CD4-positive, alpha-beta T cell treated with Interleukin-10 for 1 hour (primary cell): ENCODE measurements at regions not wholly inside any gene's neighbourhood (a gene's known extent, or its start where the extent isn't known, plus 50 kb on each side); places are given as distances from the start of the nearest gene placed in this dataset.

ENCODE experiments used
- DNase-seq: peaks from one replicate; pipeline ENCODE4 v3.0.0-alpha.2; 2020

DNA sequence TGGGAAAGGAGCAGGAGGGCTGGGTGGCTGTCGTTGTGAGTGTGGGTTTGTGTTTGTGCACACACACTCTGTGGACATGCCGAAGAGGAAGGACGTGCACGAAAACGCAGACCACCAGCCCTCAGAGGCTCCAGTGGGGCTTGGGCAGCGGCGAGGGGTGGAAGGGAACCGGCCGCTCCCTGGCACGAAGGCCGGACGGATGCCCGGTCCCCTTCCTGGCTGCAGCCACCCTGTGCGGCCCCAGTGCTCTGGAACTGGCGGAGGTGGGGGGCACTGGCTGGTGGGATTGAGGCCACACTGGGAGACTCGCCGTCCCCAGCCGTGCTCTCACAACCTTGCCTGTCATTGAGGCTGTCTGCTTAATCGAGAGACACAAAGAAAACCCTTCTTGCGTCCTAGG is 852.6 kb upstream of the SALL3 start:
- DNase-seq, result no peak

DNA sequence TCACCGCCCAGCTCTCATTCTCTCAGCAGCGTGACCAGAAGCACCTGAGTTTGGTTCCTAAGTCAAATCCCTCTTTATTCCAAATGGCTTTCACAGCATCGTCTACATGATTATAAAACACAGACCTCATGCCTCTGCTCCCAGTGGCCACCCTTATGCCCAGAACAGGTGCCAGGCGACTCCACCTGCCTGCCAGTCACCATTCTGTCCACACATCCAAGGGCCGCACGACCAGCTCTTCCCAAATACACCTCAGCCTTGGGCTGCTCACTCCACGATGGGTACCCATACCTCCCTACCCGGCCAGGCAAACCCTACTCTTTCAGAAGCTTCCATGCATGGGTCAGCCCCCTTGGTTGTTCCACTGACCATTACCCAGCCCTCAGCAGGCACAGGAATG is 851.6 kb upstream of the SALL3 start:
- DNase-seq, result no peak

DNA sequence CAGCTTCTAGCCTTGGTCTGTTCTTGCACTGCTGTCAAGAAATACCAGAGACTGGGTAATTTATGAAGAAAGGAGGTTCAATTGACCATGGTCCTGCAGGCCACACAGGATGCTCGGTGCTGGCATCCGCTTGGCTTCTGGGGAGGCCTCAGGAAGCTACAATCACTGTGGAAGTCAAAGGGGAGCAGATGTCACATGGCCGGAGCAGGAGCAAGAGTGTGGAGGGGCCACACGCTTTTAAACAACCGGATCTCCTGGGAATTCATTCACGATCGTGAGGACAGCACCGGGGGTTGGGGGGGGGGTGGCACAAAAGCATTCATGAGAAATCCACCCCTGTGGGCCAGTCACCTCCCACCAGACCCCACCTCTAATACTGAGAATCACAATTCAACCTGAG is 850.4 kb upstream of the SALL3 start:
- DNase-seq, result no peak

DNA sequence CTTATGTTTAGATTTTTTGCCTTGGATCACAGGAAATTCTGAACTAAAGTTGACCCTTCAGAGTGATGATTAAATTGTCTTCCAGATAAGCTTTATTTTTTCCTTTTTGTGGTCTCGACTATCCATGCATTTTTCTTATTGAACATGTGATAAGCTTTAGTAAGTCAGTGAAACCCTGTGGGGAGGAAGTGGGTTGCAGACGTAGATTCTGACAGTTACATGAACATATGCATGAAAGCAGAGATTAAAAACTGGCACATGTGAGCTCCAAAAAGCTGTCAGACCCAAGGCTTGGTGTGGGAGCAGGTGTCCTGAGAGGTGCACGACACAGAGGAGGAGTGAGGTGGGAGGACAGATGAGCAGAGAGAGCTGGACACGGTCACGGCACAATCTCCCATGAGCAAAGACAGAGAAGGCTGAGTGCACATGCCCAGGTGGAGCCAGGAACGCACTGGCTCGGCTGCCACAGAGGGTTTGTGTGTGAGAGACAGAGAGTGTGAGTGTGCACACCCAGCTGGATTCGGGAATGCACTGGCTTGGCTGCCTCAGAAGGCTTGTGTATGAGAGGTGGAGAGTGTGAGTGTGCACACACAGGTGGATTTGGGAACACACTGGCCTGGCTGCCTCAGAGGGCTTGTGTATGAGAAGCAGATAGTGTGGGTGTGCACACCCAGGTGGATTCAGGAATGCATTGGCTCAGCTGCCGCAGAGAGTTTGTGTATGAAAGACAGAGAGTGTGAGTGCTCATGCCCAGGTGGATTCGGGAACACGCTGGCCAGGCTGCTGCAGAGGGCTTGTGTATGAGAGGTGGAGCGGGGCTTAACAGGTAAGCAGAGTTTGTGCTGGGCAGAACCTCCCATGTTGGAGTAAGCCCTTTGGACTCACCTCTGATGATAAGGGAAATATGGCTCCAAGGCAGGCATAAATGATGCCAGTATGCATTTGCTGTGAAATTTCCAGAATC is 849.1 kb upstream of the SALL3 start:
- DNase-seq, result no peak

DNA sequence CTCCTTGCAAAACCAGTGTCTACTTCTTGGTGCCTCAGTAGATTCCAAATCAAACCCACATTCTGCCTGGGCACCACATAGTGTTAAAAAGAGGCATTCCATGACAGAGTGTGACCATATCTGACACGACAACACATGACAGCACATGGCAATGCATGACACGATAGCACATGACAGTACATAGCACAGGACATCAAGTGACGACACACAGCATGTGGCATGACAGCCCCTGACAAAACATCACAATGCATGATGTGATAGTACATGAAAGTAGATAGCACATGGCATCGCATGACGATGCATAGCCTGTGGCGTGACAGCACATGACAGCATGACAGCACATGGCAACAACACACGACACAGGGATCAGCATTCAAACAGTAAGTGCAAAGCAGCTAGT is 845.9 kb upstream of the SALL3 start:
- DNase-seq, result no peak

DNA sequence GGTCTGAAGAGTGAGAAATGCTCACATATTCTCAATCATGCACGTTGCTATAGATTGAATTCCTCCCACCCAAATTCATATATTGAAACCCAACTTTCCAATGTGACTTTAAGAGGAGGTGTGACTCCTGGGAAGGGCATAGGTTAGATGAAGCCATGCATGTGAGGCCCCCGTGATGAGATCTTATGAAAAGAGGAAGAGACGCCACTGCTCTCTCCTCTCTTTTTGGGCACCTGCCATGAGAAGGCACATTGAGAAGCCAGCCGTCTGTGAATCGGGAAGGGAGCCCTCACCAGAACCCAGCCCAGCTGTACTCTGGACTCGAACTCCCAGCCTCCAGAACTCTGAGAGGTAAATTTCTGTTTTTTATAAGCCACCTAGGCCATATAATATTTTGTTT is 842.6 kb upstream of the SALL3 start:
- DNase-seq, result no peak

DNA sequence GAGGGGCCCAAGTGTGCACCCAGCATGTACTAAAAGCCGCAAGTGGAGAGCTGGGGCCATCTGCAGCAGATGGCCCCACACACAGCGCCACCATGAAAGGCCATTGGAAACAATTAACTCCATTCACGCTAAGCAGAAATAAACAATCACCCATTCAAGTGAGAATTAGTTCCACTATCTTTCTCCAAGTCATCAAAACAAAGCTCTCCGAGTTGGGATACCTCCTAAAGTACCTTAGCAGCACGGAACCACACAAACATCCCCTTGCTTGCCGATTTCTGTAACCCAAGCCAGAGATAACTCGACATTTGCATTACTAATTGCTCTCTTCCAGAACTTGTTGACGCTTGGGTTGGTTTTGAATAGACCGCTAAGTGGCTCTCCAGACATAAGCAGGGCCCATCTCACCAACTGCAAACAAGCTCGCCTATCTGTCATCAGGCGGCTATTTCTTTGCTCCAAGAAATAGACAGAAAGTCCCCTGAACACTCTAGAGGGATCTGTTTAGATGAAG is 840.6 kb upstream of the SALL3 start:
- DNase-seq, result no peak

DNA sequence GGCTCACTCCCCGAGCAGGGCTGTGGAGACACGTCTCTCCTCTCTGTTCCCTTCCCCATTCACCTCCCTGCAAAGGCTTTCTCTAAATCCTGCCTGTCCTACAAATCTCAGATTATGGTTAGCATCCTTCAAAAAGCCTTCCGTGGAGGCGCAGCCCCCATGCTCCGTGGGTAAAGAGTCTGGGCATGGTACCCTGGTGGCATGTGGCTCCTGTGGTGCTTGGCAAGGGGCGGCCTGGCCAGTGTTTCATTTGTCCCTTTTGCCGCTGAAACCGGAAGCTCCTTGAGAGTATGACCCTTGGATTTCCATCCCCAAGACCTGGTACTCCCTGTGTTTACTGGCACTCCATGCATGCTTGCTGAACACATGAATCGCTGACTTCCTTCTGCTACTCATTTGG is 839.3 kb upstream of the SALL3 start:
- DNase-seq, result no peak

DNA sequence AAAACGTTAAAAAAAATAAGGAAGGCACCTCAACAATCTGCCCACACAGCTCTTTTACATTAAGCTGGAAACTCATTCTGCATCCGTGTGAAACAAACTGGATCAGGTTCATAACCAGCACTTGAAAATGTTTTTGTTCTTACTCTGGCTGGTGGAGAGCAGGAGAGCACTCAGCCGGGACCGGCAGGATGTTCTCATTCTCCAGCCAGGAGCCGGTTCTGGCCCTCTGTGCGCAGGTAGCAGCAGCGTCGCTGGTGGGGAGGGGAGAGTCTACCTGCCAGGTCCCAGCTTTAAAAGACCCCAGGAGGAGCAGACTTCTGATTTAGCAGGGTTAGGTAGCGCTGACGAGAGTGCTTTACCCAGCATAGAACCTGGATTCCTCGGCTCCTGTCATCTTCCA is 834.9 kb upstream of the SALL3 start:
- DNase-seq, result no peak

DNA sequence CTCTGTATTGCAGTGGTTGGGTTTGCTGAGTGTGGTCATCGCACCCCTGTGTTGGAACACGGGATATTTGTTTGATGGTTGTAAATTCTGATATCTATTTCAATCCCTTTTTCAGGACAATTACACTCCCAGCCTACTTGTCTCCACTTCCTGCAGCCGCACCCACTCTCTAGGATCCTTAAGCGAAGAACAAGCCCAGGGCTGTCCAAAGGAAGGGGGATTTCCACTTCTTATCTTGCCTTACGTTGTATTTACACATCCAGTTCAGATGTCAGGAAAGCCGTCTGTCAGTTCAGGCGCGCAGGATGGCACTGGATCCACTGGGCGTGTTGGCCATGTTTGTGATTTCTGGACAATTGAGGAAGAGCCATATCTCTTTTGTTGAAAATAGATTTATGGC is 834.5 kb upstream of the SALL3 start:
- DNase-seq, result no peak

DNA sequence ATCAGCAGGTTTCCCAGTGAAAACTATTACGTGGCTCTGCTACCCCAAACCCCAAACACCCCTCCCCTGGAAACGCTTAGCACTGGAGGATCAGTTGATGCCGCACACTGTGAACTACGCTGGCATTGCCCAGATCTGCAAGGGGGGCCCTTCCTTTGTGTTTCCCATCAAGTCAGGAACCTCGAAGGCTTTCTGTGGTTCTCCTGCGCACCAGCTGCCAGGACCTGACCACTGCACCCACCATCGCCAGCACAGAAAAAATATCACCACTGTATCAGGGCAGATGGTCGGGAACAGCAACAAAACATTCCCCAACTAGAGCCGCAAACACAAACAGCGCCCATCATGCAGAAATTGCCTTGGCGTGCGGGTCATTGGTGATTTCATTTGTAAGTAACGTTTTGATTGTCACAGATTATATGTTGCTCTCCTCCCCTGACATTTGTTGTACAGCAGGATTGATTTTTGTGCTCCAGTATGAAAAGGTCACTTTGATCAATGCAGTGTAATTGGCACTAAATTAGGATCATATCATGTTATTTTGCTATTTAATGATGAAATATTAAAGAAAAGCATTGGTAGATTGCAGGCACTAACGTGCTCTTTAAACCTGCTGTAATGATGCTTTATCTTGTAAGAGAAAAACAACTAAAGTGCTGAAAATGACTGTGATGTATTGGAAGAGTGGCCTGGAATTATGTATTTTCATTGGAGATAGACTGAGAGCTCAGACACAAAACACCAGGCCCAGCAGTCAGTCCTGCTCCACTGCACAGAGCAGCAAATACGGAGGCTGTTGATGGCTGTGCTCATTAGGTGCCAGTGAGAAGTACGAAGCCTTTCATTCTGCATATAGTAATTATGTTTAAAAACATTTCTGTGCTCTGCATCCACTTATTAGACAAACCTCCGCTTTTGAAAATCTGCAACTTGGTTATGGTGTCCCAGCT is 833.2 kb upstream of the SALL3 start:
- DNase-seq, result no peak

DNA sequence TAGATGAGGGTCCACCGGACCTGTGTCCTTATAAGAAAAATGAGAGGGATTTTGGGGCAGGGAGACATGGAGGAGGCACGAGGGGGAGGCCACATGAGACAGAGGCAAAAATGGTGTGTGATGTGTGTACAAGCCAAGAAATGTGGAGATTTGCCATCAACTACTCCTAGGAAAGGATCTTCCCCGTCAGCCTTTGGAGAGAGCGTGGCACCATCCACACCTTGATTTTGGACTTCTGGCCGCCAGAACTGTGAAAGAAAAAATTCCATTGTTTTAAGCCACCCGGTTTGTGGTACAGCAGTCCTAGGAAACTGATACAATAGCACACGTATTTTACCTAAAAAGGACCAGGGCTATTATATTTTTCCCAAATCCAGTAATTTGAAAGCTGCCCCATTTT is 829.0 kb upstream of the SALL3 start:
- DNase-seq, result no peak

DNA sequence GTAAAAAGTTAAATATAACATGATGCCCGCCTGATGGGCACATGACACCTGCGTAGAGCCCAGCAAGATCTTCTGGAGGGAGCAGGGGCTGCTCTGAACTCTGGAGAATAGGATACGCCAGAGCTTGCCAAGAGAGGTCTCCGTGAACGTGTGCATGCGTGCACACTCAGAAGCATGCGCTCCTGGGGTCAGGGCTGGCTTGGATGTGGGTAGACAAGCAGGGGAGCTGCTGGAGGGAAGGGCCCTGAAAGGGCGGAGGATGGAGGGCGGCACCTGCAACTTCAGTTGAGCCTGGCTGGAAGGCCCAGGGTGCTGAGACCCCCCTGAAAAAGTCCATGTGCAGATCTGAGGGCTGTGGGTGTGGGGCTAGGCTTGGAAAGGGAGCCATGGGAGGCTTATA is 828.4 kb upstream of the SALL3 start:
- DNase-seq, result no peak

DNA sequence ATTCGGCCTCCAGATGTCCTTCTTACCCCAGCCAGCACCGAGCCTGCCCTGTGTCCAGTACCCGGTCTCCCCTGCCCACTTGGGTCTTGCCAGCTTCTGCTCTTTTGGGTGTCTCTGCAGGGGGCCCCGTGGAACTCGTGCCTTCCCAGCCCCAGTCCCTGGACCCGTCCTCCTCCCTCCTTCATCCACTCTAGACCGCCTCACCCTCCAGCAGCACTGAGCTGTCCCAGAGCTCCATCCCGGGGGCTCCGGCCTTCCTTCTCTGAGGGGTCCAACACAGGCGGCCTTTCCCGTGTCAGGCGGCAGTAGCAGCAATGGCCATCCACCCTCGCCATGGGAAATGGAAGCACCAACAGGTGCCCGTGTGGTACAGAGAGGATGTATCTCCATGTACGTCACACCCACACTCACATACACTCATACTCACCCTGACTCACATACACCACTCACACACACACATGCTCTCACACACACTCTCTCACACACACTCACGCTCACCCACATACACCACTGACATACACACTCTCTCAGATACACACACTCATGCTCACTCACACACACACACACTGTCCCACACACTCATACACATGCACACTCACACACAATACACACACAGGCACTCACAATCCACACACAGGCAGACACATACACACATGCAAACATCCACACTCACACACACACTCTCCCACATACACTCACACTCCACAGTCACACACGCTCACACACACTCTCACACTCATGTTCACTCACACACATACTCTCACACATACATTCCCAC is 827.5 kb upstream of the SALL3 start:
- no peak for DNase-seq

DNA sequence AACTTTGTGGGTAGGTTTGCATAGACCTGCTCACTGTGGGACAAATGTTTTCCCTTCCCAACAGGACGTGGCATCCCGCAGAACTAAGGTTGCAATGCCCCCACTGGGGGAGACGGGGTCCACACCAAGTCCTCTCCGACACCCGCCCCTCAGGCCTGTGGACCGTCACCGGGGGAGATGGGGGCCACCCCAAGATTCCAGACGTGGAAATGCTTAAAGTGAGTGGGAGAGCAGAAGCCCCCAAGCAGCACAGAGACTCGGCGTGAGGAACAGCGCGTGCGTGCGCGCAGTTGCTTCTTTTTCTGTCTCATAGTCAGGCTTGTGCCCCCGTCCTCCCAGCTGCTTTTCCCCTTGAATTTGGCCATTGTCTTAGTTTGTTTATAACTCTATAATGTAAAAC is 826.3 kb upstream of the SALL3 start:
- DNase-seq, result no peak

DNA sequence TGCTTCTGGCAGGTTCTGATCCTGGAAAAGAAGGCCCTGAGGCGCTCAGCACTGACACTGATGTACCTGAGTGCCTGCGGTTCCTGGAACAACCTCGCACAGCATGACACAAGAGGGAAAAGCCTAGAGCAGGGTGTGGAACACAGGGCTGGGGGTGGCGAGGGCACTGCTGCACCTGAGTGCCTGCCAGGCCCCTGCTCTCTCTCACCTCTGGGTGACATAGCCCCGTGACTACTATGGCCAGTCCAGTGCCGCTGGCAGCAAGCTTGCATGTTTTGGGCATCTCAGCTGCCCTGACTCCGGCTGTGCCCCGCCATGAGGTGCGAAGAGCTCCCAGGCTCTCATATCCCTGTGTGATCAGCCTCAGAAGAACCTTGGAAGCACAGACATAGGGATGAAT is 825.2 kb upstream of the SALL3 start:
- DNase-seq, result no peak

DNA sequence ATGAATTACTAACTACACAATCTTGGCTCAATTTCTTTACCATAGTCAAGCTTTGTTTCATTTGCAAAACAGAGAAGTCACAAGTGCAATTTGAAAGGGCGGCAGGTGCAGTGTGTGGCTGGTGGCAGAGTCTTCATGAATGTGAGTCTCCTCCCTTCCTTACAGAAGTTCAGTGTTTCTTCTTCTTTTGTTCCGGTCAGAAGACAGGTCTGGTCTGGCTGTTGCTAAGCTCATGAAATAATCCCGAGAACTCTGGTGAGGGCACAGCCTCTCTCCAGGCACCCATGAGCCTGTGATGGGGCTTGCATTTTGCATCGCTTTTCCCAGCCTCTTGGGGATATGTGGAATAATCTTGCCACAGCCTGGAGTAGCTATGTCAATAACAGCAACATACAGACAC is 824.8 kb upstream of the SALL3 start:
- DNase-seq, result no peak

DNA sequence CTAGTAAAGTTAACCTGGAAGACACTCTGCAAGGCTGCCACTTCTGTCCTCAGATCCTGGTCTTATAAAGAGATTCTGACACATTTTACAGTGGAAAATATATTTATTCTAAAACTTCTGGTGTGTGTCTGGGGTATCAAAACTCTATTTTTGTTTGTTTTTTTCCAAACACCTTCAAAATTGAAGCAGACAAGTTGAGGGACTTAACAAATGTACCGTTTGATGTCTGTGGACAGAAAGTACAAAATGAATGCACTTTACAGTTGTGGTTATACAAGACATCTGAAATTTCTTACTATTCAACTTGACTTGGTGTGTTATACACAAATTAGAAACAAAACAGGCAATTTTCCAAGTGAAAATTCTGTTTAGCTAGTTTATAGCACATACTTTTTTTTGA is 823.2 kb upstream of the SALL3 start:
- DNase-seq, result no peak

DNA sequence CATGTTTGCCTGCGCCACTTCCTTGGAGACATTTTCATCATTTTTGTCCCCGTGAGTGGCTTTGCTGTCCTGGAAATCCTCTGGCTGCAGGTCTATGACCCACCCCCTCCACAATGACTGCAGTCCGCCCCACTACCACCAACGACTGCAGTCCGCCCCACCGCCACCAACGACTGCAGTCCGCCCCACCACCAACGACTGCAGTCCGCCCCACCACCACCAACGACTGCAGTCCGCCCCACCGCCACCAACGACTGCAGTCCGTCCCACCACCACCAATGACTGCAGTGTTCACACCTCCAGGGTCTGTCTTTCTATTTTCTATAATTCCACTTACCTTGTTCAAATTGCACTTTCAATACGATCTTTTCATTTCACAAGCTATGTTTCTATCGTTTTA is 820.7 kb upstream of the SALL3 start:
- DNase-seq, result no peak

DNA sequence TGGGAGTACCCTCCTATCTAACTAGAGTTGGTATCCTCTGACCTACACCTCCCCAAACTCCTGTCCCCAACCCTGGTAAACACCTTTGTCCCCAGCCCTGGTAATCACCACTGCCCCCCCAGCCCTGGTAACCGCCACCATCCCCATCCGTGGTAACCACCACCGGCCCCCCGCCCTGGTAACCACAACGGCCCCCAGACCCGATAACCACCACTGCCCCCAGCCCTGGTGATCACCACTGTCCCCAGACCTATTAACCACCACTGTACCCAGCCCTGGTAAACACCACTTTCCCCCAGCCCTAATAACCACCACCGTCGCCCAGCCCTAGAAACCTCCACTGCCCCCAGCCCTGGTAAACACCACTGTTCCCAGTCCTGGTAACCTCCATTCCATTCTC is 820.2 kb upstream of the SALL3 start:
- no peak for DNase-seq

DNA sequence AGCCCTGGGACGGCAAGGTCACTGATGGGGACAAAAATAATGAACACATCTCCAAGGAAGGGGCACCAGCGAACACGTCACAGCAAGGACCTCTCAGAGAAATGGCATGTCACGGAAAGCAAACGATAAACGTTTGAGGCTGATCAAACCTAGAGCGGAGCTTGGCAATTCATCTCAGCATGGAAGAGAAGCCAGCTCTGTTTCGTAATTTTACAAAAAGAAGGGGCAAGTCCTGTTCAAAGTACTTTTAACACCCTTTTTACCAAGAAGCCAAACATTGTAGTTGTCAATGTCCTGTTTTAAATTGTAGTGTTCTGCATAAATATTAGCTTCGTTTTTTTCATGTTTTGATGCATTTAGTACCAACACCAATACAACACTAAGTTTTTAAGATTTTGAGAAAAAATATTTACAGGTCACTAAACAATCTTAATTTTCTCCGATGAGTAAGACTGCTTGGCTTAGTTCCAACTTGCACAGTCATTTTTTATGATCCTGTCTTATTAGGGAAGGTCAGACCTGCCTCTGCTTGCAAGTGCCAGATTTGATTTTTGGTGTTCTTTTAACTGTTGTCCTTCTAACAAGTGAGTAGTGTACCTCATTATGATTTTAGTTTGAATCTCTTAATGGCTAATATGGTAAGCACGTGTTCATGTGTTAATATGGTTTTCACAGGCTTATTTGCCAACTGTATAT is 818.5 kb upstream of the SALL3 start:
- DNase-seq, result no peak

DNA sequence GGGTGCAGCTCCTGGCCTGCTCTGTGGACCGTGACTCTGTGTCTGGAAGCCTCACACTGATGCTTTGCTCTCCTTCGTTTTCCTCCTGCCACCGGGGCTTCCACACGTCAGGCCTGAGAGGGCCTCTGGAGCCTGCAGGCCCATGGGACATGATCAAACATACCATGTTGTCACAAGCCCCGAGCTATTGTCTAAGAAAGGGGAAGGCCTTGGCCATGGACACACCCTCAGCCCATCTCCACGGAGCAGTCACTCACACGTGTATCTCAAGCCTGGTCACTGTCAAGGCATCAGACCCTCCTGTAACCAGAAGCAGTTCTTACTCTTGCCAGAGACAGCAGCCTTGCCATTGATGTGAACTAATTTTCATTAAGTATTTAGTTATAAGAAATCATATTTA is 814.1 kb upstream of the SALL3 start:
- no peak for DNase-seq
